WTC11 (cell line): ENCODE measurements at regions not wholly inside any gene's neighbourhood (a gene's known extent, or its start where the extent isn't known, plus 50 kb on each side); places are given as distances from the start of the nearest gene placed in this dataset.

ENCODE experiments used
- ATAC-seq: fragments of 200-7000 bp; cut with Tn5 transposase; 2 replicates; pipeline ENCODE4 v1.10.0; 2021; ENCODE audit warnings: mild to moderate bottlenecking, moderate library complexity
- CTCF ChIA-PET: fragments of 300-600 bp; sonication (Branson Sonifier 250); formaldehyde crosslinking; loops from one replicate; lab custom pipeline; 2021; ENCODE audit warnings: antibody characterized with exemption; lab: Charles Lee
- POLR2A ChIA-PET: fragments of 350-600 bp; sonication (Branson Sonifier 250); formaldehyde crosslinking; loops from one replicate; lab custom pipeline; 2021; ENCODE audit warnings: antibody characterized with exemption; lab: Charles Lee
- DNase-seq: peaks from one replicate; pipeline ENCODE4 v3.0.0; 2021; ENCODE audit warnings: low spot score
- H3K27ac Mint-ChIP-seq: 2 replicates; pipeline ENCODE4 v1.8.0; 2021; ENCODE audit warnings: mixed read lengths
- H3K27me3 Mint-ChIP-seq: 2 replicates; pipeline ENCODE4 v1.8.0; 2021; ENCODE audit warnings: low read depth, mild to moderate bottlenecking, moderate library complexity, mixed read lengths
- H3K36me3 Mint-ChIP-seq: 2 replicates; pipeline ENCODE4 v1.8.0; 2021; ENCODE audit warnings: mixed read lengths
- H3K4me1 Mint-ChIP-seq: 2 replicates; pipeline ENCODE4 v1.8.0; 2022; ENCODE audit warnings: mixed read lengths
- H3K4me3 Mint-ChIP-seq: 2 replicates; pipeline ENCODE4 v1.8.0; 2021; ENCODE audit warnings: mild to moderate bottlenecking, moderate library complexity, mixed read lengths
- H3K9me3 Mint-ChIP-seq: 2 replicates; pipeline ENCODE4 v1.8.0; 2021; ENCODE audit warnings: mixed read lengths
- CBFB ChIP-seq: sonication (generic); formaldehyde crosslinking; IDR thresholded peaks from 2 replicates; pipeline ENCODE4 v1.8.1; 2022; ENCODE audit warnings: mild to moderate bottlenecking, low read depth, missing genetic modification reagents
- ETV6 ChIP-seq: sonication (generic); formaldehyde crosslinking; IDR thresholded peaks from 2 replicates; pipeline ENCODE4 v1.8.1; 2022; ENCODE audit warnings: mild to moderate bottlenecking, missing genetic modification reagents
- GABPB1 ChIP-seq: sonication (generic); formaldehyde crosslinking; IDR thresholded peaks from 2 replicates; pipeline ENCODE4 v1.8.1; 2023; ENCODE audit warnings: mild to moderate bottlenecking, missing genetic modification reagents
- GRHL2 ChIP-seq: fragments of 250-450 bp; sonication (Bioruptor Pico); IDR thresholded peaks from 2 replicates; pipeline ENCODE4 v1.8.0; 2022; ENCODE audit warnings: mild to moderate bottlenecking, moderate library complexity; ENCODE audit not compliant: insufficient replicate concordance, severe bottlenecking
- JUN ChIP-seq: sonication (generic); formaldehyde crosslinking; IDR thresholded peaks from 2 replicates; pipeline ENCODE4 v1.8.0; 2023; ENCODE audit warnings: mild to moderate bottlenecking, missing genetic modification reagents
- KAT7 ChIP-seq: sonication (generic); formaldehyde crosslinking; IDR thresholded peaks from 2 replicates; pipeline ENCODE4 v1.8.1; 2023; ENCODE audit warnings: missing genetic modification reagents, mild to moderate bottlenecking, borderline replicate concordance
- RORB ChIP-seq: fragments of 250-450 bp; sonication (Bioruptor Pico); IDR thresholded peaks from 2 replicates; pipeline ENCODE4 v1.9.0; 2021; ENCODE audit warnings: mild to moderate bottlenecking
- SMAD4 ChIP-seq: sonication (generic); formaldehyde crosslinking; IDR thresholded peaks from 2 replicates; pipeline ENCODE4 v1.8.0; 2022; ENCODE audit warnings: mild to moderate bottlenecking, missing genetic modification reagents
- TEAD1 ChIP-seq: sonication (generic); formaldehyde crosslinking; IDR thresholded peaks from 2 replicates; pipeline ENCODE4 v1.8.0; 2022; ENCODE audit warnings: mild to moderate bottlenecking, missing genetic modification reagents
- TP53 ChIP-seq: sonication (generic); formaldehyde crosslinking; IDR thresholded peaks from 2 replicates; pipeline ENCODE4 v1.8.1; 2023; ENCODE audit warnings: mild to moderate bottlenecking, missing genetic modification reagents
- ZNF138 ChIP-seq: sonication (generic); formaldehyde crosslinking; conservative IDR thresholded peaks from 2 replicates; pipeline ENCODE4 v1.8.1; 2022; ENCODE audit warnings: mild to moderate bottlenecking, moderate library complexity, missing genetic modification reagents
- TF ChIP-seq, protein P1 (sequence below): sonication (generic); formaldehyde crosslinking; IDR thresholded peaks from 2 replicates; pipeline ENCODE4 v1.8.1; 2023; ENCODE audit warnings: mild to moderate bottlenecking, missing genetic modification reagents, borderline replicate concordance
- TF ChIP-seq, protein P2 (sequence below): fragments of 250-450 bp; sonication (Bioruptor Pico); IDR thresholded peaks from 2 replicates; pipeline ENCODE4 v1.9.0; 2021; ENCODE audit warnings: mild to moderate bottlenecking
- TF ChIP-seq, protein P3 (sequence below): sonication (generic); formaldehyde crosslinking; IDR thresholded peaks from 2 replicates; pipeline ENCODE4 v1.8.1; 2023; ENCODE audit warnings: mild to moderate bottlenecking, missing genetic modification reagents, moderate library complexity
- TF ChIP-seq, protein P4 (sequence below): sonication (generic); formaldehyde crosslinking; IDR thresholded peaks from 2 replicates; pipeline ENCODE4 v1.8.1; 2022; ENCODE audit warnings: low read depth, mild to moderate bottlenecking, moderate library complexity, missing genetic modification reagents, borderline replicate concordance
- TF ChIP-seq, protein P5 (sequence below): fragments of 250-450 bp; sonication (Bioruptor Pico); IDR thresholded peaks from 2 replicates; pipeline ENCODE4 v1.8.0; 2021; ENCODE audit warnings: mild to moderate bottlenecking
- TF ChIP-seq, protein P6 (sequence below): fragments of 250-450 bp; sonication (Bioruptor Pico); IDR thresholded peaks from 2 replicates; pipeline ENCODE4 v1.9.0; 2021; ENCODE audit warnings: moderate library complexity, mild to moderate bottlenecking, inconsistent platforms, borderline replicate concordance
- TF ChIP-seq, protein P7 (sequence below): sonication (generic); formaldehyde crosslinking; IDR thresholded peaks from 2 replicates; pipeline ENCODE4 v1.8.0; 2022; ENCODE audit warnings: mild to moderate bottlenecking, missing genetic modification reagents
- TF ChIP-seq, protein P8 (sequence below): sonication (generic); formaldehyde crosslinking; IDR thresholded peaks from 2 replicates; pipeline ENCODE4 v1.8.1; 2023; ENCODE audit warnings: mild to moderate bottlenecking, moderate library complexity, missing genetic modification reagents

DNA sequence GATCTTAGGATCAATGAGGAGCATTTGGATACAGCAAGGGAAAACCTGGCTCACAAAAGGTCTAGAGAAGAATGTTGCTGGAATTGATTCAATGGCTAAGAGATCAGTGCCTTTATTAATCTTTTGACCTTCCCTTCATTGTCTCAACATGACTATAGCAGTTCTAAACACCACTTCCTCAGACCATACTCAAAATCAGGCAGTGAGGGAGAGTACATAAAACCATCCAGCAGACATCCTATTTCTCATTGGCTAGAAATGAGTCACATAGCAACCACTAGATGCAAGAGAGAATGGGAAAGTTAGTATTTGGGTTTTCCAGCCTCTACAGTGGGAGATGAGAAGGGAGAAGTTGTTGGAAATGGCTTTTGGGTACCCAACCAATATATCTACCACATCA lies 151.4 kb upstream of the NUDT4 start (continued):
- TF ChIP-seq, protein P1, sequence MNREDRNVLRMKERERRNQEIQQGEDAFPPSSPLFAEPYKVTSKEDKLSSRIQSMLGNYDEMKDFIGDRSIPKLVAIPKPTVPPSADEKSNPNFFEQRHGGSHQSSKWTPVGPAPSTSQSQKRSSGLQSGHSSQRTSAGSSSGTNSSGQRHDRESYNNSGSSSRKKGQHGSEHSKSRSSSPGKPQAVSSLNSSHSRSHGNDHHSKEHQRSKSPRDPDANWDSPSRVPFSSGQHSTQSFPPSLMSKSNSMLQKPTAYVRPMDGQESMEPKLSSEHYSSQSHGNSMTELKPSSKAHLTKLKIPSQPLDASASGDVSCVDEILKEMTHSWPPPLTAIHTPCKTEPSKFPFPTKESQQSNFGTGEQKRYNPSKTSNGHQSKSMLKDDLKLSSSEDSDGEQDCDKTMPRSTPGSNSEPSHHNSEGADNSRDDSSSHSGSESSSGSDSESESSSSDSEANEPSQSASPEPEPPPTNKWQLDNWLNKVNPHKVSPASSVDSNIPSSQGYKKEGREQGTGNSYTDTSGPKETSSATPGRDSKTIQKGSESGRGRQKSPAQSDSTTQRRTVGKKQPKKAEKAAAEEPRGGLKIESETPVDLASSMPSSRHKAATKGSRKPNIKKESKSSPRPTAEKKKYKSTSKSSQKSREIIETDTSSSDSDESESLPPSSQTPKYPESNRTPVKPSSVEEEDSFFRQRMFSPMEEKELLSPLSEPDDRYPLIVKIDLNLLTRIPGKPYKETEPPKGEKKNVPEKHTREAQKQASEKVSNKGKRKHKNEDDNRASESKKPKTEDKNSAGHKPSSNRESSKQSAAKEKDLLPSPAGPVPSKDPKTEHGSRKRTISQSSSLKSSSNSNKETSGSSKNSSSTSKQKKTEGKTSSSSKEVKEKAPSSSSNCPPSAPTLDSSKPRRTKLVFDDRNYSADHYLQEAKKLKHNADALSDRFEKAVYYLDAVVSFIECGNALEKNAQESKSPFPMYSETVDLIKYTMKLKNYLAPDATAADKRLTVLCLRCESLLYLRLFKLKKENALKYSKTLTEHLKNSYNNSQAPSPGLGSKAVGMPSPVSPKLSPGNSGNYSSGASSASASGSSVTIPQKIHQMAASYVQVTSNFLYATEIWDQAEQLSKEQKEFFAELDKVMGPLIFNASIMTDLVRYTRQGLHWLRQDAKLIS (CRISPR knock-in tag) = no peak
- TF ChIP-seq CBFB (CRISPR knock-in tag) = no peak
- TF ChIP-seq KAT7 = no peak
- TF ChIP-seq ZNF138 (CRISPR knock-in tag) = no peak

DNA sequence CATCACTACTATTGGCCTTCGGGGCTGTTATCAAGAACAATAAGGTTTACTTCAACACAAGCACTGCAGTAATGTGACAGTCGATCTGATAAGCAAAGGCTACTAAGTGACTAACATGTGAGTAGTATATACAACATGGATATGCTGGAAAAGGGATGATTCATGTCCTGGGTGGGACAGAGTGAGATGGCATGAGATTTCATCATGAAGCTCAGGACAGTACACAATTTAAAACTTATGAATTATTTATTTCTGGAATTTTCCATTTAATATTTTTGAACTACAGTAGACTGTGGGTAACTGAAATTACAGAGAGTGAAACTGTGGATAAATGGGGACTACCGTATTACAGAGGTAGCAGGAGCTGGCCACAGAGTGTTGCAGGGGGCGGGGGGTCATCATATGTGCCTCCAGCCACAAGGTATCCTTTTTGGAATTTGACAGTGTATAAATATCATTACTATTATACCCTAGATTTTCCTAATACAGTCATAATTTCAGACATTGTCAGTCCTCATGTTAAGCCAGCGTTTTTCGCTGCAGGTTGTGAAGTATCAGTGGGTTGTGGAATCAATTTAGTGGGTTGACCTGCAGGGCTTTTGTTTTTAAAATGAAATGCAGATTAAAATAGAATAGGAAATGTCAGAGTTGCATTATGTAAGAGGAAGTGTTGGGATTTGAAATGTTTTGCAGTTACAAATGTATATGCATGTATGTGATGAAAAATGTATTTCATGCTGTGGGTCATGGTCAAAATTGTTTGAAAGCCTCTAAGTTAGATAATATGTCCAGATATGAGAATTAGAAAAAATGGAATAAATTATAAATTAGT lies 148.0 kb upstream of the NUDT4 start:
- no peak for TF ChIP-seq TP53 (CRISPR knock-in tag)
- TF ChIP-seq, protein P2, sequence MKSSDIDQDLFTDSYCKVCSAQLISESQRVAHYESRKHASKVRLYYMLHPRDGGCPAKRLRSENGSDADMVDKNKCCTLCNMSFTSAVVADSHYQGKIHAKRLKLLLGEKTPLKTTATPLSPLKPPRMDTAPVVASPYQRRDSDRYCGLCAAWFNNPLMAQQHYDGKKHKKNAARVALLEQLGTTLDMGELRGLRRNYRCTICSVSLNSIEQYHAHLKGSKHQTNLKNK = no peak
- no peak for TF ChIP-seq RORB (CRISPR knock-in tag)
- TF ChIP-seq, protein P3, sequence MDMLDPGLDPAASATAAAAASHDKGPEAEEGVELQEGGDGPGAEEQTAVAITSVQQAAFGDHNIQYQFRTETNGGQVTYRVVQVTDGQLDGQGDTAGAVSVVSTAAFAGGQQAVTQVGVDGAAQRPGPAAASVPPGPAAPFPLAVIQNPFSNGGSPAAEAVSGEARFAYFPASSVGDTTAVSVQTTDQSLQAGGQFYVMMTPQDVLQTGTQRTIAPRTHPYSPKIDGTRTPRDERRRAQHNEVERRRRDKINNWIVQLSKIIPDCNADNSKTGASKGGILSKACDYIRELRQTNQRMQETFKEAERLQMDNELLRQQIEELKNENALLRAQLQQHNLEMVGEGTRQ (CRISPR knock-in tag) = no peak
- peak; percentile 38; the same call in 1 of the 2 replicates for TF ChIP-seq GABPB1
- TF ChIP-seq, protein P4, sequence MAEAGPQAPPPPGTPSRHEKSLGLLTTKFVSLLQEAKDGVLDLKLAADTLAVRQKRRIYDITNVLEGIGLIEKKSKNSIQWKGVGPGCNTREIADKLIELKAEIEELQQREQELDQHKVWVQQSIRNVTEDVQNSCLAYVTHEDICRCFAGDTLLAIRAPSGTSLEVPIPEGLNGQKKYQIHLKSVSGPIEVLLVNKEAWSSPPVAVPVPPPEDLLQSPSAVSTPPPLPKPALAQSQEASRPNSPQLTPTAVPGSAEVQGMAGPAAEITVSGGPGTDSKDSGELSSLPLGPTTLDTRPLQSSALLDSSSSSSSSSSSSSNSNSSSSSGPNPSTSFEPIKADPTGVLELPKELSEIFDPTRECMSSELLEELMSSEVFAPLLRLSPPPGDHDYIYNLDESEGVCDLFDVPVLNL (CRISPR knock-in tag) = no peak
- CTCF ChIA-PET = interaction anchor here (1.0 kb wide), 1 partner anchor 149 kb away, joined by 3 read pairs; no protein-coding TSS in a partner anchor
- Mint-ChIP-seq H3K36me3 (peaks cover 13% of the 10 kb centered on the region), H3K4me1 (peaks cover 13% of the 10 kb centered on the region), H3K9me3 (peaks cover 22% of the 10 kb centered on the region), H3K27me3 (no peaks in the 10 kb centered on the region; the same call in 1 of the 2 replicates), H3K4me3 (no peak overlapping the region), H3K27ac (no peak overlapping the region)
- ATAC-seq (no peak), DNase-seq (no peak)
- POLR2A ChIA-PET = no interaction called here

DNA sequence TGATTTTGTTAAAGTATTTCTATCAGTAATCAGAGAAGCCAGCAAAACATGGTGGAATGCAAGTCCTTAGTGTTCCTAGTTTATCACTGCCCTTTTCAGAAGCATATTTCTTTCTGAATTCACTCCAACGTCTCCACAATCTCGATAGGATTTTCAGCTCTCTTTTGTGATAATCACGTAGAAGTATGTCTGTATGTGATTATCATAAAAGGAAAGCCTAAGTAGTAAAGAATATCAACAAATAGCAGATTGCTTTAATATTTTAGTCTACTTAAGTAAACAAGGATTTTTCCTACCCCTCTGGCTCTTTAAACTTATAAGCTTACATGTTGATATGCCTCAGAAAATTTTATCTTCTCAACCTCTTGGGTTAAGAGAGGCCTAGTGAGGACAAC lies 147.4 kb upstream of the NUDT4 start:
- ChIA-PET POLR2A (no interaction called here), CTCF (interaction anchor here (1.0 kb wide), 1 partner anchor 150 kb away, joined by 3 read pairs; no protein-coding TSS in a partner anchor)
- ATAC-seq (no peak), DNase-seq (no peak)
- Mint-ChIP-seq H3K4me3 (no peak overlapping the region), H3K4me1 (peaks cover 13% of the 10 kb centered on the region), H3K27me3 (no peaks in the 10 kb centered on the region; the same call in 1 of the 2 replicates), H3K9me3 (peaks cover 22% of the 10 kb centered on the region), H3K36me3 (peaks cover 13% of the 10 kb centered on the region), H3K27ac (no peak overlapping the region)
- TF ChIP-seq ZNF138 (CRISPR knock-in tag) = no peak
- TF ChIP-seq, protein P5, sequence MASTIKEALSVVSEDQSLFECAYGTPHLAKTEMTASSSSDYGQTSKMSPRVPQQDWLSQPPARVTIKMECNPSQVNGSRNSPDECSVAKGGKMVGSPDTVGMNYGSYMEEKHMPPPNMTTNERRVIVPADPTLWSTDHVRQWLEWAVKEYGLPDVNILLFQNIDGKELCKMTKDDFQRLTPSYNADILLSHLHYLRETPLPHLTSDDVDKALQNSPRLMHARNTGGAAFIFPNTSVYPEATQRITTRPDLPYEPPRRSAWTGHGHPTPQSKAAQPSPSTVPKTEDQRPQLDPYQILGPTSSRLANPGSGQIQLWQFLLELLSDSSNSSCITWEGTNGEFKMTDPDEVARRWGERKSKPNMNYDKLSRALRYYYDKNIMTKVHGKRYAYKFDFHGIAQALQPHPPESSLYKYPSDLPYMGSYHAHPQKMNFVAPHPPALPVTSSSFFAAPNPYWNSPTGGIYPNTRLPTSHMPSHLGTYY = no peak
- TF ChIP-seq, protein P6, sequence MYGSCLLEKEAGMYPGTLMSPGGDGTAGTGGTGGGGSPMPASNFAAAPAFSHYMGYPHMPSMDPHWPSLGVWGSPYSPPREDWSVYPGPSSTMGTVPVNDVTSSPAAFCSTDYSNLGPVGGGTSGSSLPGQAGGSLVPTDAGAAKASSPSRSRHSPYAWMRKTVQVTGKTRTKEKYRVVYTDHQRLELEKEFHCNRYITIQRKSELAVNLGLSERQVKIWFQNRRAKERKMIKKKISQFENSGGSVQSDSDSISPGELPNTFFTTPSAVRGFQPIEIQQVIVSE = no peak
- TF ChIP-seq, protein P4 (CRISPR knock-in tag) = no peak
- TF ChIP-seq, protein P7, sequence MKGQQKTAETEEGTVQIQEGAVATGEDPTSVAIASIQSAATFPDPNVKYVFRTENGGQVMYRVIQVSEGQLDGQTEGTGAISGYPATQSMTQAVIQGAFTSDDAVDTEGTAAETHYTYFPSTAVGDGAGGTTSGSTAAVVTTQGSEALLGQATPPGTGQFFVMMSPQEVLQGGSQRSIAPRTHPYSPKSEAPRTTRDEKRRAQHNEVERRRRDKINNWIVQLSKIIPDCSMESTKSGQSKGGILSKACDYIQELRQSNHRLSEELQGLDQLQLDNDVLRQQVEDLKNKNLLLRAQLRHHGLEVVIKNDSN = no peak
- TF ChIP-seq JUN = no peak
- no peak for TF ChIP-seq TEAD1 (CRISPR knock-in tag)
- no peak for TF ChIP-seq GRHL2 (CRISPR knock-in tag)
- TF ChIP-seq, protein P8, sequence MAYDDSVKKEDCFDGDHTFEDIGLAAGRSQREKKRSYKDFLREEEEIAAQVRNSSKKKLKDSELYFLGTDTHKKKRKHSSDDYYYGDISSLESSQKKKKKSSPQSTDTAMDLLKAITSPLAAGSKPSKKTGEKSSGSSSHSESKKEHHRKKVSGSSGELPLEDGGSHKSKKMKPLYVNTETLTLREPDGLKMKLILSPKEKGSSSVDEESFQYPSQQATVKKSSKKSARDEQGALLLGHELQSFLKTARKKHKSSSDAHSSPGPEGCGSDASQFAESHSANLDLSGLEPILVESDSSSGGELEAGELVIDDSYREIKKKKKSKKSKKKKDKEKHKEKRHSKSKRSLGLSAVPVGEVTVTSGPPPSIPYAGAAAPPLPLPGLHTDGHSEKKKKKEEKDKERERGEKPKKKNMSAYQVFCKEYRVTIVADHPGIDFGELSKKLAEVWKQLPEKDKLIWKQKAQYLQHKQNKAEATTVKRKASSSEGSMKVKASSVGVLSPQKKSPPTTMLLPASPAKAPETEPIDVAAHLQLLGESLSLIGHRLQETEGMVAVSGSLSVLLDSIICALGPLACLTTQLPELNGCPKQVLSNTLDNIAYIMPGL (CRISPR knock-in tag) = no peak
- TF ChIP-seq ETV6 (CRISPR knock-in tag) = no peak
- no peak for TF ChIP-seq SMAD4 (CRISPR knock-in tag)
